GM21360 (cell line): ENCODE measurements at regions not wholly inside any gene's neighbourhood (a gene's known extent, or its start where the extent isn't known, plus 50 kb on each side); places are given as distances from the start of the nearest gene placed in this dataset.
A peak's percentile ranks its signal among the peaks of the same experiment; 100 is the strongest.
"Not testable (repeated sequence)": the region's sequence is repeated elsewhere in the genome, so short reads cannot be mapped to it uniquely, and the experiment has no call there.

Experiments used
- ATAC-seq: cut with Tn5 transposase; IDR thresholded peaks from one replicate; pipeline ENCODE4 v1.9.1; 2021; ENCODE audit warnings: mild to moderate bottlenecking, moderate library complexity; ENCODE audit not compliant: unreplicated experiment

GRCh38 chr13:99681695-99682094 lies 180.4 kb downstream of the TM9SF2 start:
- ATAC-seq = no peak

GRCh38 chr13:99677116-99677951 lies 176.1 kb downstream of the TM9SF2 start:
- no peak for ATAC-seq

GRCh38 chr13:99671746-99672145 lies 170.5 kb downstream of the TM9SF2 start:
- no peak for ATAC-seq

GRCh38 chr13:99669096-99669495 lies 167.8 kb downstream of the TM9SF2 start:
- ATAC-seq = not testable (repeated sequence)

GRCh38 chr13:99666146-99666805 lies 165.0 kb downstream of the TM9SF2 start:
- no peak for ATAC-seq

- no peak for ATAC-seq
Measured at GRCh38 chr13:99665711-99666110, 164.4 kb downstream of the TM9SF2 start.

- no peak for ATAC-seq
Measured at GRCh38 chr13:99663908-99664307, 162.6 kb downstream of the TM9SF2 start.

- ATAC-seq = no peak
Measured at GRCh38 chr13:99663185-99663825, 162.0 kb downstream of the TM9SF2 start.

- no peak for ATAC-seq
Measured at GRCh38 chr13:99662678-99663077, 161.4 kb downstream of the TM9SF2 start.

GRCh38 chr13:99661791-99662190 lies 160.5 kb downstream of the TM9SF2 start:
- ATAC-seq = no peak

GRCh38 chr13:99659866-99660554 lies 158.7 kb downstream of the TM9SF2 start:
- ATAC-seq = no peak

- ATAC-seq = no peak
Measured at GRCh38 chr13:99659226-99659625, 158.0 kb downstream of the TM9SF2 start.

GRCh38 chr13:99658261-99658991 lies 157.2 kb downstream of the TM9SF2 start:
- ATAC-seq = peak; percentile 62

GRCh38 chr13:99657848-99658260 lies 156.6 kb downstream of the TM9SF2 start:
- ATAC-seq = no peak

GRCh38 chr13:99656844-99657381 lies 155.6 kb downstream of the TM9SF2 start:
- no peak for ATAC-seq

- ATAC-seq = peak; percentile 60
Measured at GRCh38 chr13:99656092-99656745, 154.9 kb downstream of the TM9SF2 start.

- ATAC-seq = no peak
Measured at GRCh38 chr13:99655351-99656091, 154.2 kb downstream of the TM9SF2 start.

GRCh38 chr13:99654076-99654475 lies 152.8 kb downstream of the TM9SF2 start:
- ATAC-seq = no peak

- no peak for ATAC-seq
Measured at GRCh38 chr13:99653526-99653925, 152.3 kb downstream of the TM9SF2 start.
